Inflammatory macrophage (primary cell): ENCODE measurements at regions not wholly inside any gene's neighbourhood (a gene's known extent, or its start where the extent isn't known, plus 50 kb on each side); places are given as distances from the start of the nearest gene placed in this dataset.
"Not testable (repeated sequence)": the region's sequence is repeated elsewhere in the genome, so short reads cannot be mapped to it uniquely, and the experiment has no call there.

Source experiments
- DNase-seq, 2 donors: peaks; one replicate each; pipeline ENCODE4 v3.0.0-alpha.2; 2020 to 2022

GRCh38 chr20:25862967-25863530, 166.4 kb upstream of the ZNF337 start:
- DNase-seq: peak; percentile 68 to 74

GRCh38 chr20:25860531-25861150, 164.0 kb upstream of the ZNF337 start:
- DNase-seq: no peak

GRCh38 chr20:25859649-25860530, 163.2 kb upstream of the ZNF337 start:
- peak; percentile 30 to 38 for DNase-seq

- no peak for DNase-seq
Observed at GRCh38 chr20:25858495-25859425, 162.1 kb upstream of the ZNF337 start.

- not testable (repeated sequence) for DNase-seq
Observed at GRCh38 chr20:25857091-25857788, 160.6 kb upstream of the ZNF337 start.

GRCh38 chr20:25856256-25856884, 159.7 kb upstream of the ZNF337 start:
- no peak for DNase-seq

- not testable (repeated sequence) for DNase-seq
Observed at GRCh38 chr20:25855451-25856156, 159.0 kb upstream of the ZNF337 start.

GRCh38 chr20:25854666-25855065, 158.0 kb upstream of the ZNF337 start:
- DNase-seq: not testable (repeated sequence)

- peak; percentile 65 to 73 for DNase-seq
Observed at GRCh38 chr20:25853718-25854388, 157.2 kb upstream of the ZNF337 start.

GRCh38 chr20:25852968-25853717, 156.5 kb upstream of the ZNF337 start:
- DNase-seq: not testable (repeated sequence)

- DNase-seq: not testable (repeated sequence)
Observed at GRCh38 chr20:25850133-25850532, 153.5 kb upstream of the ZNF337 start.

- no peak for DNase-seq
Observed at GRCh38 chr20:25848222-25848621, 151.6 kb upstream of the ZNF337 start.

- not testable (repeated sequence) for DNase-seq
Observed at GRCh38 chr20:25844640-25845039, 148.0 kb upstream of the ZNF337 start.

- DNase-seq: not testable (repeated sequence)
Observed at GRCh38 chr20:25813511-25813910, 116.9 kb upstream of the ZNF337 start.

- DNase-seq: not testable (repeated sequence)
Observed at GRCh38 chr20:25798174-25798993, 101.7 kb upstream of the ZNF337 start.

- not testable (repeated sequence) for DNase-seq
Observed at GRCh38 chr20:25797062-25797461, 100.4 kb upstream of the ZNF337 start.

GRCh38 chr20:25777241-25777640, 80.6 kb upstream of the ZNF337 start:
- DNase-seq: not testable (repeated sequence)

GRCh38 chr20:25774711-25775110, 78.1 kb upstream of the ZNF337 start:
- DNase-seq: not testable (repeated sequence)
